AG08396 (cell line): ENCODE measurements at regions not wholly inside any gene's neighbourhood (a gene's known extent, or its start where the extent isn't known, plus 50 kb on each side); places are given as distances from the start of the nearest gene placed in this dataset.
"Not testable (repeated sequence)": the region's sequence is repeated elsewhere in the genome, so short reads cannot be mapped to it uniquely, and the experiment has no call there.

Experiments used
- DNase-seq: peaks from one replicate; pipeline ENCODE4 v3.0.0; 2012; ENCODE audit warnings: low spot score, mixed read lengths

DNA sequence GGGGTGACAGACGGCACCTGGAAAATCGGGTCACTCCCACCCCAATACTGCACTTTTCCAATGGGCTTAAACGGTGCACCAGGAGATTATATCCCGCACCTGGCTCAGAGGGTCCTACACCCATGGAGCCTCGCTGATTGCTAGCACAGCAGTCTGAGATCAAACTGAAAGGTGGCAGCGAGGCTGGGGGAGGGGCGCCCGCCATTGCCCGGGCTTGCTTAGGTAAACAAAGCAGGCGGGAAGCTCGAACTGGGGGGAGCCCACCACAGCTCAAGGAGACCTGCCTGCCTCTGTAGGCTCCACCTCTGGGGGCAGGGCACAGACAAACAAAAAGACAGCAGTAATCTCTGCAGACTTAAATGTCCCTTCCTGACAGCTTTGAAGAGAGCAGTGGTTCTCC, 208.1 kb downstream of the SLC38A4 start:
- DNase-seq, result not testable (repeated sequence)

DNA sequence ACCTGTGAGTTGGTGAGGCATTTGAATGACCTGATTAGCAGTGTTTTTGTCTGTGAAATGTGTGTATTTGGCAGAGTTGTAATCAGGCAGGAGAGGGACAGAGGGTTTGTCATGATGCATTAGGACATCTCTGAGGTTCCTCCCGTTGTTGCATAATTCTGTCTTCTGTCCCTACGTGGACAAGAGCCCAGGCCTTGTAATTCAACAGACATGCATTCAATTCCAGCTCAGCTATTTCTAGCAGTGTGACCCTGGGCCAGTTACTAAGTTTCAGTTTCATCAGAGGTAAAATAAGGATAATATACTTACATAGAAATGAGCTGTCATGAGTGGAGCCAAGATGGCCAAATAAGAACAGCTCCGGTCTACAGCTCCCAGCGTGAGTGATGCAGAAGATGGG, 208.6 kb downstream of the SLC38A4 start:
- peak; percentile 53 for DNase-seq

DNA sequence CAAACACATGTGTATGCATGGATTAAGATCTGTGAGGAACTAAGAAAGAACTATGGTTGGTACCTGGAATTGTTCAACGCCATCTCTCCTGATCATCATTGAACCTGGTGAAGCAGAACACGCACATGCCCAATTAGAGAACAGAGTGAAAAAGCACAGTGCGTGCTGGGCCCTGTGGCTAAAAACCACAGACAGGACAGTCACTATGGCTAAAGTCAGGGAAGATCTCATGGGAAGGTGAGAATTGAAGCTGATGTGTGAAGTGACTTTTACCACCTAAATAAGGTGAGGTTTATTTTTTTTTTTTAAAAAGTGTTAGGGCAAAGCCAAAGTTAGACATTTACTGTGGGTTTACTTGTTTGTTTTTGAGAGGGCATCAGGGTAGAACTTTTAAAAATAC, 215.0 kb downstream of the SLC38A4 start:
- DNase-seq, result no peak

DNA sequence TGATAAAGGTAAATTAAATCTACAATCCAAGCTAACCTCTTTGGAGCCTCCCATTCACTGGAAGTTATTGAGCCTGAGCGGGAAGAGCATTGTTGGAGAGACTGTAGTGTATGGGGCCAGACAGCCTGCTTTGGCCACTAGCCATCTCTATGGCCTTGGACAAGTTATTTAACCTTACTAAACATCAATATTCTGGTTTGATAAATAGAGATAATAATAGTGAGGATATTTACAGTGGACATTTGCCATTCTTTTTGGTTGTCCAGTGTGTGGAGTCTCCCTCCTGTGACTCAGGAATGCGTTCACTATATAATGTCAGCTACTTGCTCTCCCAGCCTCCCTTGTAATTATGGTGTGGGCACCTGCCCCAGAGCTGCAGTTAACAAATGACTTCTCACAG, 216.1 kb downstream of the SLC38A4 start:
- DNase-seq, result no peak

DNA sequence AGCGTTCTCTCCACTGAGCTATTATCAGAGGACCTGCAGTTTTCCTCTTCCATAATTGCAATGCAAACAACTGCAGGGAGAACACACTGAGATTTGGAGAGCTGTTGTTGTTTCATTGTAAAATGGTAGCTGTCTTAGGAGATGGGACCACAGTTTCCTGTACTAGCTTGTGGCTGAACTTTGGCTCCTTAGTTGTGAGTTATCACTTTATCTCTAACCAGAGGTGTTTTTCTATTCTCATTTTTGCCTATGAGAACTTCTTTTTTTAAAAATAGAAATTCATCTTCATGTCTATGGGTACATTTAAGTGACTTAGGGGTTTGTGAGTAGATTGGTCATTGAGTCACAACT, 216.5 kb downstream of the SLC38A4 start:
- no peak for DNase-seq

DNA sequence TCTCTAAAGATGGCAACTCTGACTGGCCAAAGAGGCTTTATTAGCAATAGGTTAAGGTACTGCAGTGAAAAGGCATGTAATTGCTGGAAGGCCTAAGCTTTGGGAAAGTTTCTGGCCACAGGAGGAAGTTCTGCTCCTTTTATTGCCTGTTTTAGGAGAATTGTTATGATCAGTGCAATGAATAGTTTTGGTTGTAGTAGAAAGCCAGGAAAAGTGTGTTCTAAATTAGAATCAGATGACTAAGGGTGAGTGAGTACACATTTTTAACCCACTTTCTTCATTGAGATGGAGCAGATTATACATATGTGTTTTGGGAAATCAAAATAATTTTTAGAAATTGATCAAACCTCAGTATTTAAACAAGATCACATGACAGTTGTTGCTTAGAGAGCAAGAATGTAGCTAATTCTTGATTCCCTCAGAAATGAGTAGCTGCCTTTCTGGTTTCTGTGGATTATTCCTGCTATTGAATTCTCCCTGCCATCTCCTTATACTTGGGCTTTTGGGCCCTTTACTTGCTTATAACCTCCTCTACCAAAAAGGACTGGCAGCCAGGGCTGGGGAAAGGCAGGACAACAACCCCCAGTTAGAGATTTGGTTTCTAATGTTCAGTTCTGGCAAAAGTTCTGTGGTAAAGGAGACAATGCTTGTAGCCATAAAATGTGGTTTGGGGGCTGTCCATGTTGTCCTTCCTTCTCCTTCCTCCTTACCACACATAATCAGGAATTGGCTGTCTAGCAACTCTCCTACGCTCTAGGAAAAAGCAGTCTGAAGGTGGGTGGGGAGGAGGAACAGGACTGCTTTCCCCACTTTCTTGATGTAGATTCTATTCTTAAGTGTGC, 217.1 kb downstream of the SLC38A4 start:
- peak; percentile 57 for DNase-seq

DNA sequence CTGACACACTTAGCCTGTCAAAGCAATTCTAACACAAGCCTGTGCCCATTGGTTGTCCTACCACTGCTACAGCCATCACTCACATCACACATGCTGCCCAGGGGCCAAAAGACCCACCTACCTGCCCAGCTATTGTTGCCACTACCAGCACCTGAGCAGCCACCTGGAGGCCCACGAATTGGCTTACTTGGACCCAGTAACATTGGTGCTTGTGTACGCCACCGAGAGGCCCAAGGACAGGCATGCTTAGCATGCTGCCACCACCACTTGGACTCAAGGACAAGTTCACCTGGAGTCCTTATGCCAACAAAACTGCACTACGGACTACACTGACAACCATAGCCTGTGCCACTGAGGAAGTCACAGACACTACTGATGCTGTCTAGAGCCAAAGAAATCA, 221.1 kb downstream of the SLC38A4 start:
- no peak for DNase-seq

DNA sequence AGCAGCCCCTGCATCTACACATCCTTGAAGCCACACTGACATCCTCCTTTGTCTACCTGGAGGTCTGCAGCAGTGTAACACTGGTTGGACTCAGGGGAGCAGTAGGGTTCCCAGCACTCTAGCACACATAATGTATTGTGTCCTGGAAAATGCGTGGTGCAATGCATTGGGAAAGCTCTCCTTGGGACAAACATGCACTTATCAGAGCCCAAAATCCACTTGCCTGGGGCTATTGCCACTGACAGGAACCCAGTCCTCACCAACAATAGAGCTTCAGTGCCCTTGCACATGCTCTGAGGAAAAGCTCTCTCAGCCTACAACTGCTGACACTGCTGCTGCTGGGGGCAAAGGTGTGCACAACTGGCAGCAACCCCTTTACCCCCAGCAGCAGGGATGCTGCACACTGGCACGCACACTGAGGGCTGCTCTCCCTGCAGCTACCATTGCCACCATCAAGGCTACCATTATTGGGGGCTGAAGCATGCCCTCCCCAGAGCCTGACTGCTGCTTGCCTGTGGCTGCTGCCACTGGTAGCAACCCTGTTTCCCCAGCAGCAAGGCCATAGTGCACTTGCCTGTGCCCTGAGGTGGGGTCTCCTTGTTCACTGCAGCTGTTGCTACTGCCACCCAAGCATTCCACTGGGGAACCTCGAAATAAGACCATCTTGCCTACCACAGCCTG, 221.9 kb downstream of the SLC38A4 start:
- no peak for DNase-seq

DNA sequence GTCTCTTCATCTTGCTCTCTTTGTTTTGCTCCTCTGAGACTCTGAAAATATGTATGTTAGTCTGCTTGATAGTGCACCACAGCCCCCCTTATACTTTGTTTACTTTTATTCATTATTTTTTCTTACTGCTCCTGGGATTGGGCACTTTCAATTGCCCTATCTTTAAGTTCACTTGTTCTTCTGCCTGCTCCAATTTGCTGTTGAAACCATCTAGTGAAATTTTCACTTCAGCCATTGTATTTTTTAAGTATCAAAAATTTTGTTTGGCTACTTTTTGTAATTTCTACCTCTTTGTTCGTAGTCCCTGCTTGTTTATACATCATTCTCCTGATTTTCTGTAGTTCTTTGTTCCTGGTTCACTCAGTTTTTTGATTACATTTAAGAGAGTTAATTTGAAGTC, 223.3 kb downstream of the SLC38A4 start:
- DNase-seq, result no peak

DNA sequence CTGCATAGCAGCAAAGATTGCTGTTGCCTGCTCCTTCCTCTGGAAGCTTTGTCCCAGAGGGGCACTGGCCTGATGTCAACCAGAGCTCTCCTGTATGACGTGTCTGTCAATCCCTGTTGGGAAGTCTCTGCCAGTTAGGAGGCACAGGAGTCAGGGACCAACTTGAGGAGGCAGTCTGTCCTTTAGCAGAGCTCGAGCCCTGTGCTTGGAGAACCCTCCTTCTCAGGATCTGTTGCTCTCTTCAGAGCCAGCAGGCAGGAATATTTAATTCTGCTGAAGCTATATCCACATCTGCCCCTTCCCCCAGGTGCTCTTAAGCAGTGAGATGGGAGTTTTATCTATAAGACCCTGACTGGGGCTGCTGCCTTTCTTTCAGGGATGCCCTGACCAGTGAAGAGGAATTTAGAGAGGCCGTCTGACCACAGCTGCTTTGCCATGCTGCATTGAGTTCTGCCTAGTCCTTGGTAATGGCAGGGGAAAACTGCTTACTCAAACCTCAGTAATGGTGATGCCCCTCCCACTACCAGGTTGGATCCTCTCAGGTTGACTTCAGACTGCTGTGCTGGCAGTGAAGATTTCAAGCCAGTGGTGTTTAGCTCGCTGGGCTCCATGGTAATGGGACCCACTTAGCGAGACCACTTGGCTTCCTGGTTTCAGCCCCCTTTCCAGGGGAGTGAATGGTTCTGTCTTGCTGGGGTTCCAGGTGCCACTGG, 218.6 kb upstream of the SLC38A2 start:
- no peak for DNase-seq

DNA sequence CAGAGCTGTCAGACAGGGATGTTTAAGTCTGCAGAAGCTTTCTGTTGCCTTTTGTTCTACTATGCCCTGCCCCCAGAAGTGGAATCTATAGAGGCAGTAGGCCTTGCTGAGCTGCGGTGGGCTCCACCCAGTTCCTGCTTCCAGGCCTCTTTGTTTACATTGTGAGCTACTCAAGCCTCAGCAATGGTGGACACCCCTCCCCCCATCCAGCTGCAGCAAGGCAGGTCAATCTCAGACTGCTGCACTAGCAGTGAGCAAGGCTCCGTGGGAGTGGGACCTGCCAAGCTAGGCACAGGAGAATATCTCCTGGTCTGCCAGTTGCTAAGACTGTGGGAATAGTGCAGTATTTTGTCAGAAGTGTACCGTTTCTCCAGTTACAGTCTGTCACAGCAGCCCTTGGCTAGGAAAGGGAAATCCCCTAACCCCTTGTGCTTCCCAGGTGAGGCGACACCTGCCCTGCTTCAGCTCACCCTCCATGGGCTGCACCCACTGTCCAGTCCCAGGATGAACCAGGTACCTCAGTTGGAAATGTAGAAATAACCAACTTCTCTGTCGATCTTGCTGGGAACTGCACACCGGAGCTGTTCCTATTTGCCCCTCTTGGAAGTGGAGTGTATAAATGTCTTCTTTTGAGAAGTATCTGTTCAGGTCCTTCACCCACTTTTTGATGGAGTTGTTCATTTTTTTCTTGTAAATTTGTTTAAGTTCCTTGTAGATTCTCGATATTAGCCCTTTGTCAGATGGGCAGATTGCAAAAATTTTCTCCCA, 213.5 kb upstream of the SLC38A2 start:
- DNase-seq, result no peak

DNA sequence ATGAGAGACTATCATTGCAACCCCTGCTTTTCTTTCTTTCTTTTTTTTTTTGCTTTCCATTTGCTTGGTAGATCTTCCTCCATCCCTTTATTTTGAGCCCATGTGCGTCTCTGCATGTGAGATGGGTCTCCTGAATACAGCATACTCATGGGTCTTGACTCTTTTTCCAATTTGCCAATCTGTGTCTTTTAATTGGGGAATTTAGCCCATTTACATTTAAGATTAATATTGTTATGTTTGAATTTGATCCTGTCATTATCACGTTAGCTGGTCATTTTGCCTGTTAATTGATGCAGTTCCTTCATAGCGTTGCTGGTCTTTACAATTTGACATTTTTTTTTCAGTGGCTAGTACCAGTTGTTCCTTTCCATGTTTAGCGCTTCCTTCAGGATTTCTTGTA, 211.5 kb upstream of the SLC38A2 start:
- DNase-seq, result not testable (repeated sequence)

DNA sequence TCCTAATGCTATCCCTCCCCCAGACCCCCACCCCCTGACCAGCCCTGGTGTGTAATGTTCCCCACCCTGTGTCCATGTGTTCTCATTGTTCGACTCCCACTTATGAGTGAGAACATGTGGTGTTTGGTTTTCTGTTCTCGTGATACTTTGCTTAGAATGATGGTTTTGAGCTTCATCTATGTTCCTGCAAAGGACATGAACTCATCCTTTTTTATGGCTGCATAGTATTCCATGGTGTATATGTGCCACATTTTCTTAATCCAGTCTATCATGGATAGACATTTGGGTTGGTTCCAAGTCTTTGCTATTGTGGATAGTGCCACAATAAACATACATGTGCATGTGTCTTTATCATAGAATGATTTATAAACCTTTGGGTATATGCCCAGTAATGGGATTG, 209.4 kb upstream of the SLC38A2 start:
- DNase-seq, result not testable (repeated sequence)

DNA sequence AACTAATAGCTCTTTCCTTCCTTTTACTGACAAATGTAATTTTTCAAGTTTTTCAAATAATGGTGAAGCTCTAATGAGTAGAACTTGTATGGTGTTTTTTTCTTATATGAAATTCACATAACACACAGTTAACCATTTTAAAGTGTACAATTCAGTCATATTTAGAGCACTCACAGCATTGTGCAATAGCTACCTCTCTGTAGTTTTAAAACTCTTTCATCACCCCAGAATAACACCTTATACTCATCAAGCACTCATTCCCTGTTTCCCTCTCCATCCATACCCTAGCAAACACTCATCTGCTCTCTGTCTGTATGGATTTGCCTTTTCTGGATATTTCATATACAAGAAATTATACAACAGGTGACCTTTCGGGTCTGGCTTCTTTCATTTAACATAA, 207.9 kb upstream of the SLC38A2 start:
- no peak for DNase-seq

DNA sequence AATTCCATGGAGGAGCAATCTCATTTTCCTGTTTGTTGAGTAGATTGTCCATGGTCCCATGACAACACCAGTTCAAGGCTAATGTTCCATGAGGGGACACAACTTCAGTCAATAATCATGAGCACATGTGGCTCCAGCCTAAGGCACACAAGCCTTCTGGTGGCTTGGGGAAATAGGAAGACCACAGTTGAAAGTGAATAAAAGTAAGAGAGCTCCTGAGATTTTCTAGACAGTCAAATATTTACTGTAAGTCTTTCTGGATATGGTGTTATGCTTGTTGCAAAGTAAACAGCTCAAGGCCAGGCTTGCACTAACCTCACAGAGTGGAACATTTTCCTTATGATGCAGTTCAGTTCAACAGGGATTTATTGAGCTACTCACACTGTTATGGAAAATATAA, 206.9 kb upstream of the SLC38A2 start:
- DNase-seq, result no peak

DNA sequence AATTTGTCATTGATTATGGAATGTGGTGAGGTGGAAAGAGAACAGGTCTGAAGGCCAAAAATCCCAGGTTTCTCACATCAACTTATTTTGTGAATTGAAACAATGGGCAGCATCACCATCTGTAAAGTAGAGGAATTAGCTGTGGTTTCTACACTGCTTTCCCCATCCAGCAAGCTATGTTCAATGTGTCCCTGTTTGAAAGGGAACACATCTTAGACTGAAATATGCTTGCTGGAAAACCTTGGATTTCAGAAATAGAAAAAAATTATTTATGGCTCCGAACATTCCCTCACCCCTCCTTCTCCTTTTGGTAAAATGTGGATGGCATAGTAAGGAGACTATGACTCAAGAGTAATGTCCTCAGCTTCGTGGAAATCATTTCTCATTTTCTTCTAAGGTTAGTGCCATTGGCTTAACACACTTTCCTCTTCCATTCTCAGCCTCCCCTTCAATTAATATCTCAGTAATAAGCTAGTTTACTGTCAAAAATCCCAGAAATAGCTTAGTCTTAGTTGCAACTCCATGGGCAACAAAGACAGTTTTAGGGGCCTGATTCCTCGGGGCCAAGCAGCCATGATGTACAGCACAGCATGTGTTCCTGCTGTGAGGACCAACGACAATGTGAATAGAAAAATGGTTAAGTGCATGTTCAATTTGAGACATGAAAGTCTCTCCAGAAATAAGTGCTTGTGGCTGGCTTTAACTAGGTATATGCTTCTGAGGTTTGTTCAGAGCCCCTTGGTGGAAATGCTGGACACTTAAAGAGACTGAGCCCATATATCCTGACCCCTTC, 205.8 kb upstream of the SLC38A2 start:
- DNase-seq, result no peak

DNA sequence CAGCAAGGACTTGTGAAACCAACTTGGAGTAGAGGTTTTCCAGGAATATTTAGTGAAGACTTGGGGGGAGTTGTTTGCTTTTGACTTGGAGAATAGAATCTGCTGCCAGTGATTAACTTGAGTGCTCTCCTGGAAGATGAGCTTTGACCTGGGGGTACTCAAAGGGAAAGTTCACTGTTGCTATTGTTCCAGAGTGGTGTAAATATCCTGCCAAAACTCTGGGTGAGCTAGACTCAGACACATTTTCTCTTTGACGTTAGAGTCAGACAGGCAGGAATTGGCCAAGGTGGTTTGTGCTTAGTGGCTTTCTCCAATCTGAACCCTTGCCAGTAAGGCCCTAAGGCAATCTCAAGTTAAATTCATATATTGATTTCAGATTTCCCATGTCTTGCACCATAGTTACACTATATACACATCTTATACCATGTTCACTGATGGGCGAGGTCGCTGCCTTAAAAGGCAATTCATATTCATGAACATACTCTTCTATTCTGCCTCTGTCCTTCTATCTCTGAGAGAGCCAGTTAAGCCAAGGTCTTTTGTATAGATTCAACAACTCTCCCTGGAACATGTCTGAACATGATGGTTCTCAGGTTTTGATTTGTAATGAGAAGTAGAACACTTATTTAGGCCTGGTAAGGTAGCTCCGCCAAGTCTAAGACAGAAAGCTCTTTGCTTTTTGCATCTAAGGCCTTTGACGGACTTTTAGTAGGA, 204.6 kb upstream of the SLC38A2 start:
- no peak for DNase-seq

DNA sequence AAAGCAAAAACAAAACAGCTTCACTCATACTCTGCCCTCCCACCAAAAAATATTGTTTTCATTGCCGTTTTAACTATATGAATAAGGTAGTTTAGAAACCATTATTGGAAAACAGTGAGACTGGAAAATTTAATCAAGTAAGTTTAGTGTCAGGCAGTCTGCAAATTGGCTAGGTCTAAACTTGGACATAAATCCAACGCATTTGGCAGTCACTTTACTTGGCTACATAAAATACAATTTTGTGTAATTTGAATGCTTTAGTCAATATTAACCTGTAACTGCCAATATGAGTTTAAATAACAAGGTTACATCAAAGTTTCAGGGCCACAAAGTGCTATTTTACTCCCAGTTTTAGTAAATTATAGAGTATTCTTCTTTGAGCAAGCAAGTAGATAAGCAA, 202.3 kb upstream of the SLC38A2 start:
- no peak for DNase-seq

DNA sequence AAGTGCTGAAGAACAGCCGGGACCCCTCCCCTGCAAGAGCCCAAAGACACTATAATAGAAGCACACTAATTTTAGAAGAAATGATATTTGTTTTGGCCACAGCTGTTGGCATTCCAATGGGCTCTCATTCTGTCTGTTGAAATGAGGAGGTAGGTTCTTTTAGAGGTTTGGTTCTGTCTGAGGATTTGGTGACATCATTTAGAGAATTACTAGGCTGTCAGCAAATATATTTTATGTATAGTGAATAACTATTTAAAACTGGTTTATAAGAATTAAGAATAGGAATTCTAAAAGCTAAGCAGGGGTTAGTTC, 200.7 kb upstream of the SLC38A2 start:
- no peak for DNase-seq

DNA sequence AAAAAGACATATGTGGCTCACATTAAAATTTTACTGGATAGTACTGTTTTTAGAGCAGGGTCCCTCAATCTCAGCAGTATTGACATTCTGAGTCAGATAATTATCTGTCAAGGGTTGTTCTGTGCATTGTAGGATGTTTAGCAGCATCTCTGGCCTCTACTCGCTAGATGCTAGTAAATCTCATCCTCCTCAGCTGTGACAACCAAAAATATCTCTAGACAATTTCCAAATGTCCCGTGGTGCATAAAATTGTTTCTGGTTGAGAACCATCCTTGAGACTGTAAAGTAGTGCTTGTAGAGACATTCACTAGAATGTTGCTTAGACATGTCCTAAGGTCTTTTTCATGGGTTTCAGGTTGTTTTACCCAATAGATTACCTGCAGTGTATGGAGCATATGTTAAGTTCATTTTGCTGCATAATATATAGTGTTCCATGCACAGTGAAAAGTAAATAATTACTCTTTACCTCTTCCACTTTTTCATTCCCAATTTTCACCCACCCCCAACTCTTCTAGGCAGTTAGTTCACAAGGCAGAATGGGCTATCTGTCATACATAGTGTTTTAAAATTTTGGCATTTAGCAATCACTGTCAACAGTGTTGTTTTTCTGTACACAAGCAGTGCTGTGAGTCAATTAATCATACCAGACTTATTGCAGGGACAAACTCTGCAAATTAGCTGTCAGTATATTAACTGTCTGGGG, 200.2 kb upstream of the SLC38A2 start:
- DNase-seq, result no peak
